IPS DF 19.7 (cell line): ENCODE measurements at regions not wholly inside any gene's neighbourhood (a gene's known extent, or its start where the extent isn't known, plus 50 kb on each side); places are given as distances from the start of the nearest gene placed in this dataset.
"Not testable (repeated sequence)": the region's sequence is repeated elsewhere in the genome, so short reads cannot be mapped to it uniquely, and the experiment has no call there.

ENCODE experiments used
- DNase-seq: peaks from one replicate; pipeline ENCODE4 v3.0.0-alpha.2; 2013; ENCODE audit warnings: low read depth, low spot score

- DNase-seq, result no peak
These were observed 248.7 kb upstream of the CBLB start for GRCh38 chr3:106117490-106117858.

- DNase-seq, result no peak
These were observed 250.8 kb upstream of the CBLB start for GRCh38 chr3:106119614-106120082.

GRCh38 chr3:106120356-106120755 is 251.5 kb upstream of the CBLB start:
- no peak for DNase-seq

GRCh38 chr3:106121491-106122289 is 252.9 kb upstream of the CBLB start:
- no peak for DNase-seq

- DNase-seq, result no peak
These were observed 256.0 kb upstream of the CBLB start for GRCh38 chr3:106124818-106125217.

GRCh38 chr3:106125321-106125720 is 256.5 kb upstream of the CBLB start:
- DNase-seq, result no peak

GRCh38 chr3:106126067-106126845 is 257.4 kb upstream of the CBLB start:
- no peak for DNase-seq

GRCh38 chr3:106126846-106127235 is 258.0 kb upstream of the CBLB start:
- DNase-seq, result no peak

- DNase-seq, result no peak
These were observed 261.1 kb upstream of the CBLB start for GRCh38 chr3:106129939-106130338.

GRCh38 chr3:106130384-106131198 is 261.8 kb upstream of the CBLB start:
- no peak for DNase-seq

GRCh38 chr3:106135451-106136160 is 266.8 kb upstream of the CBLB start:
- DNase-seq, result no peak

GRCh38 chr3:106139826-106140225 is 271.0 kb upstream of the CBLB start:
- DNase-seq, result no peak

- no peak for DNase-seq
These were observed 271.6 kb upstream of the CBLB start for GRCh38 chr3:106140431-106140830.

- DNase-seq, result no peak
These were observed 275.2 kb upstream of the CBLB start for GRCh38 chr3:106144030-106144429.

GRCh38 chr3:106148440-106149082 is 279.7 kb upstream of the CBLB start:
- DNase-seq, result not testable (repeated sequence)

- DNase-seq, result no peak
These were observed 288.6 kb upstream of the CBLB start for GRCh38 chr3:106157411-106157810.

GRCh38 chr3:106160396-106160795 is 291.6 kb upstream of the CBLB start:
- DNase-seq, result no peak

- no peak for DNase-seq
These were observed 292.4 kb upstream of the CBLB start for GRCh38 chr3:106161246-106161645.

- DNase-seq, result no peak
These were observed 298.9 kb upstream of the CBLB start for GRCh38 chr3:106167728-106168127.

- DNase-seq, result no peak
These were observed 300.3 kb upstream of the CBLB start for GRCh38 chr3:106168962-106169750.
